A549 (cell line): ENCODE measurements at regions not wholly inside any gene's neighbourhood (a gene's known extent, or its start where the extent isn't known, plus 50 kb on each side); places are given as distances from the start of the nearest gene placed in this dataset.

ENCODE experiments used
- ATAC-seq, 2 experiments: fragments of 200-7000 bp in 1 of 2; fragments of >200 bp in 1 of 2; cut with Nextera tagmentation in 1 of 2; cut with Tn5 transposase in 1 of 2; 3 replicates each; pipeline versions ENCODE4 v1.8.0 to v1.9.1; 2018 to 2020; ENCODE audit warnings: mild to moderate bottlenecking in 1 of 2, moderate library complexity in 1 of 2
- CTCF ChIA-PET: fragments of 300-600 bp; sonication (Branson Sonifier 250); formaldehyde crosslinking; extraction: SDS; loops from one replicate; lab custom pipeline; 2021; ENCODE audit warnings: antibody characterized with exemption, inconsistent platforms; lab: Yijun Ruan, JAX
- POLR2A ChIA-PET: fragments of 350-600 bp; formaldehyde crosslinking; extraction: SDS; loops from one replicate; lab custom pipeline; 2021; ENCODE audit warnings: antibody characterized with exemption, inconsistent platforms; lab: Yijun Ruan, JAX
- DNase-seq, 2 experiments: peaks; one replicate each; pipeline versions ENCODE4 v3.0.0 to v3.0.0-alpha.2; 2011 to 2016; ENCODE audit warnings: low read depth in 1 of 2, low spot score in 1 of 2
- FAIRE-seq: peaks from 2 replicates; lab custom pipeline; 2011; peaks lifted over from hg19 to GRCh38; lab: Jason Lieb, UNC
- H3K27ac ChIP-seq, 2 experiments: fragments of >200 bp; sonication (Bioruptor Twin); formaldehyde crosslinking; 3 replicates each; pipeline ENCODE4 v1.5.1; 2016 to 2017
- H3K4me1 ChIP-seq: fragments of >200 bp; sonication (Bioruptor Twin); formaldehyde crosslinking; 3 replicates; pipeline ENCODE4 v1.6.1; 2016
- H3K4me2 ChIP-seq: fragments of >200 bp; sonication (Bioruptor Twin); formaldehyde crosslinking; 3 replicates; pipeline ENCODE4 v1.6.1; 2016
- H3K4me3 ChIP-seq: fragments of >200 bp; sonication (Bioruptor Twin); formaldehyde crosslinking; 3 replicates; pipeline ENCODE4 v1.5.1; 2016
- H3K9me3 ChIP-seq: fragments of >200 bp; sonication (Bioruptor Twin); formaldehyde crosslinking; 3 replicates; pipeline ENCODE4 v1.6.1; 2016
- CEBPB ChIP-seq, 2 experiments: fragments of >200 bp in 1 of 2; sonication (Bioruptor Twin) in 1 of 2; formaldehyde crosslinking in 1 of 2; IDR thresholded peaks; 2 replicates each; pipeline ENCODE4 v1.6.1; 2012 to 2016
- CHD2 ChIP-seq: fragments of 150-350 bp; IDR thresholded peaks from 2 replicates; pipeline ENCODE4 v1.6.1; 2014; ENCODE audit warnings: low read length; ENCODE audit not compliant: partially characterized antibody
- CTCF ChIP-seq: fragments of >200 bp; sonication (Bioruptor Twin); formaldehyde crosslinking; IDR thresholded peaks from 3 replicates; pipeline ENCODE4 v1.5.1; 2016
- EHF ChIP-seq: fragments of 250-450 bp; sonication (Bioruptor Pico); IDR thresholded peaks from 2 replicates; pipeline ENCODE4 v1.5.0; 2020; ENCODE audit warnings: mild to moderate bottlenecking
- FOSL2 ChIP-seq, 2 experiments: fragments of 450-650 bp in 1 of 2; fragments of >200 bp in 1 of 2; sonication (Bioruptor Twin) in 1 of 2; formaldehyde crosslinking; IDR thresholded peaks; 2 replicates each; pipeline versions ENCODE4 v1.5.0 to v1.6.1; 2016 to 2020; ENCODE audit warnings: mild to moderate bottlenecking in 1 of 2, moderate library complexity in 1 of 2
- GATA3 ChIP-seq: IDR thresholded peaks from 2 replicates; pipeline ENCODE4 v1.6.1; 2012; ENCODE audit warnings: borderline replicate concordance
- HDAC2 ChIP-seq: fragments of 200-600 bp; sonication (generic); IDR thresholded peaks from 2 replicates; pipeline ENCODE4 v1.6.1; 2016
- HMGXB4 ChIP-seq: fragments of 250-450 bp; sonication (Bioruptor Pico); IDR thresholded peaks from 2 replicates; pipeline ENCODE4 v1.5.0; 2021; ENCODE audit warnings: mild to moderate bottlenecking, moderate library complexity, borderline replicate concordance
- JUN ChIP-seq, 2 experiments: fragments of >200 bp; sonication (Bioruptor Twin); formaldehyde crosslinking; IDR thresholded peaks; 2 replicates in 1 of 2; 3 replicates in 1 of 2; pipeline ENCODE4 v1.6.1; 2016 to 2017
- JUNB ChIP-seq: fragments of >200 bp; sonication (Bioruptor Twin); formaldehyde crosslinking; IDR thresholded peaks from 2 replicates; pipeline ENCODE4 v1.6.1; 2016
- MAFK ChIP-seq: fragments of 450-650 bp; IDR thresholded peaks from 2 replicates; pipeline ENCODE4 v1.6.1; 2014; ENCODE audit not compliant: partially characterized antibody
- MAX ChIP-seq: IDR thresholded peaks from 2 replicates; pipeline ENCODE4 v1.6.1; 2012
- MAZ ChIP-seq: fragments of 150-350 bp; IDR thresholded peaks from 2 replicates; pipeline ENCODE4 v1.6.1; 2014; ENCODE audit warnings: antibody characterized with exemption, low read depth, low read length, borderline replicate concordance
- POLR2AphosphoS2 ChIP-seq: conservative IDR thresholded peaks from 2 replicates; pipeline ENCODE4 v1.6.1; 2012; ENCODE audit warnings: low read length, improper control_type of control experiment, inconsistent platforms
- RFX5 ChIP-seq: fragments of 450-650 bp; IDR thresholded peaks from 2 replicates; pipeline ENCODE4 v1.7.1; 2014; ENCODE audit warnings: antibody characterized with exemption, mild to moderate bottlenecking, moderate library complexity
- RNF2 ChIP-seq: fragments of 200-600 bp; sonication (generic); IDR thresholded peaks from 2 replicates; pipeline ENCODE4 v1.6.1; 2016; ENCODE audit warnings: low read depth, mild to moderate bottlenecking, antibody characterized with exemption, moderate library complexity, borderline replicate concordance
- TFCP2L1 ChIP-seq: fragments of 250-450 bp; sonication (Bioruptor Pico); IDR thresholded peaks from 2 replicates; pipeline ENCODE4 v1.5.0; 2021; ENCODE audit warnings: mild to moderate bottlenecking
- TP53 ChIP-seq: fragments of 250-450 bp; sonication (Bioruptor Pico); IDR thresholded peaks from 2 replicates; pipeline ENCODE4 v1.5.0; 2021; ENCODE audit warnings: mild to moderate bottlenecking, moderate library complexity
- ZC3H11A ChIP-seq: fragments of 450-650 bp; IDR thresholded peaks from 2 replicates; pipeline ENCODE4 v1.6.1; 2014; ENCODE audit warnings: antibody characterized with exemption, mild to moderate bottlenecking
- WGBS: methylation state at CpG from one replicate; pipeline ENCODE4 v1.1.6; 2017; ENCODE audit errors: missing lambda C conversion rate; 5-methylcytosine and 5-hydroxymethylcytosine counted together

GRCh38 chr7:91408388-91409154, 144.3 kb downstream of the FZD1 start:
- CTCF ChIA-PET, result no interaction called here
- ATAC-seq, result no peak
- Histone ChIP-seq H3K27ac (no peak overlapping the region), H3K9me3 (no peaks in the 10 kb centered on the region)
- FAIRE-seq, result no peak
- TF ChIP-seq CTCF (no peak), CHD2 (no peak), CEBPB (IDR thresholded peaks at IDR 0.05) (no peak), TFCP2L1 (CRISPR knock-in tag) (no peak), RNF2 (no peak), GATA3 (no peak), MAX (no peak)
- TF ChIP-seq, all 56 proteins: peak for 0
- no peaks in the 10 kb centered on the region for H3K4me1 ChIP-seq
- POLR2A ChIA-PET, result no interaction called here
- no peak for DNase-seq
- H3K4me3 ChIP-seq, result no peak overlapping the region
- no peak overlapping the region for H3K4me2 ChIP-seq
- 2% methylated on average over 5 of the region's 5 CpGs for WGBS

GRCh38 chr7:91411060-91411459, 146.8 kb downstream of the FZD1 start:
- no peak for ATAC-seq
- Histone ChIP-seq H3K4me3 (no peak overlapping the region), H3K4me1 (no peaks in the 10 kb centered on the region)
- no peak for TF ChIP-seq CHD2
- no peak for TF ChIP-seq ZC3H11A
- TF ChIP-seq HDAC2, result no peak
- no peak for TF ChIP-seq EHF (CRISPR knock-in tag)
- TF ChIP-seq MAZ, result no peak
- no peak for TF ChIP-seq FOSL2 (IDR thresholded peaks at IDR 0.05)
- TF ChIP-seq FOSL2 (CRISPR knock-in tag; IDR thresholded peaks at IDR 0.05), result no peak
- TF ChIP-seq TFCP2L1 (CRISPR knock-in tag), result no peak
- TF ChIP-seq RFX5, result no peak
- no peak for TF ChIP-seq CEBPB (IDR thresholded peaks at IDR 0.05)
- TF ChIP-seq JUN (IDR thresholded peaks at IDR 0.05), result no peak
- no peak for TF ChIP-seq TP53
- TF ChIP-seq, all 56 proteins: peak for 0
- ChIA-PET POLR2A (no interaction called here), CTCF (no interaction called here)
- WGBS, result 11% methylated on average over 4 of the region's 4 CpGs
- H3K4me2 ChIP-seq, result no peak overlapping the region
- DNase-seq, result no peak
- H3K27ac ChIP-seq, result no peak overlapping the region
- FAIRE-seq, result no peak
- H3K9me3 ChIP-seq, result no peaks in the 10 kb centered on the region

- ATAC-seq, result no peak
- Histone ChIP-seq H3K27ac (no peak overlapping the region), H3K4me3 (no peak overlapping the region), H3K4me2 (no peak overlapping the region), H3K9me3 (no peaks in the 10 kb centered on the region), H3K4me1 (no peaks in the 10 kb centered on the region)
- DNase-seq, result no peak
- FAIRE-seq, result no peak
- ChIA-PET POLR2A (no interaction called here), CTCF (no interaction called here)
- TF ChIP-seq HMGXB4, result no peak
- TF ChIP-seq JUNB, result no peak
- no peak for TF ChIP-seq POLR2AphosphoS2
- peak; percentile 20 for TF ChIP-seq MAFK
- 0% methylated on average over 2 of the region's 2 CpGs for WGBS
Measured at GRCh38 chr7:91412298-91412697, 148.1 kb downstream of the FZD1 start.
